ENCODE measurements at regions not wholly inside any gene's neighbourhood (a gene's known extent, or its start where the extent isn't known, plus 50 kb on each side); places are given as distances from the start of the nearest gene placed in this dataset.

DNA sequence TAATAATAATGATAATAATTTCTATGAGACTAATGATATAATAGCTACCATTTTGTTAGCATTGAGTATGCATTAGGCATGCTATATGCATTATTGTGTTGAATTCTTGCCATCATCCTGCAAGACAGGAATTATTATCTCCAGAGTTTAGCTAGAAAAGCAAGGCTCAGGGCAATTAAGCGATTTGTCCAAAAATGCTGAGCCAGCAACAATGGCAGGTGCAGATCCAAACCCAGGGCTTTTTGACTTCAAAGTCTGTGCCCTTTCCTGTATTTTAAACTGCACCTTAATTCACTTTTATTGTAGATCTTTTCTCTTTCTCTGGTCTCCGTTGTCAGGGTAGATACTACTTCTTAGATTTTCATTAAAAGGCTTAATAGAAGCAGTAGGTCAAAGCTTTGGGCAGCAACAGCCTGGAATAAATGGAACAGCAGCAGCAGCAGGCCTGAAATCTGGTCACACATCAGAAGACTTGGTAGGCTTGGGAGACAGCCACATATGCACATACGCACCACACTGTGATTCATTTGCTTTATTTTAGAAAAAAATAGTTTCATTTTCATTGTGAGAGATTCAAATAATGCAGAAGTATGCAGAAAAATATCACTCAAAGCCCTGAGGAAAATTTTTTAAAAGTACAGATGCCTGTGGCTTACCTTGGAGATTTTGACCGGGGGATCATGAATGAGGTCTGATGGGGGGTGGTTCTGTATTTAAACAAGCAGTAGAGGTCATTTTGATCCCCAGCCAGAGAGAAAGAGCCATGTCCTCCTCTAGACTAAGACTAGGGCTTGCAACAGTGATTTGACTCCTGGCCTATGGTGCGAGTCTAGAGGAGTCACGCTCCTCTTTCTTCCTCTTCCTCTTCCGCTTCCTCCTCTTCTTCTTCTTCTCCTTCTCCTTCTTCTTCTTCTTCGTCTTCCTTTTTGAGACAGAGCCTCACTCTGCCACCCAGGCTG lies 455.7 kb downstream of the TSN start:
- 82 to 88% (median 88%) methylated on average over 8 of the region's 8 CpGs for WGBS, 3 donors
- TF ChIP-seq, protein P1, sequence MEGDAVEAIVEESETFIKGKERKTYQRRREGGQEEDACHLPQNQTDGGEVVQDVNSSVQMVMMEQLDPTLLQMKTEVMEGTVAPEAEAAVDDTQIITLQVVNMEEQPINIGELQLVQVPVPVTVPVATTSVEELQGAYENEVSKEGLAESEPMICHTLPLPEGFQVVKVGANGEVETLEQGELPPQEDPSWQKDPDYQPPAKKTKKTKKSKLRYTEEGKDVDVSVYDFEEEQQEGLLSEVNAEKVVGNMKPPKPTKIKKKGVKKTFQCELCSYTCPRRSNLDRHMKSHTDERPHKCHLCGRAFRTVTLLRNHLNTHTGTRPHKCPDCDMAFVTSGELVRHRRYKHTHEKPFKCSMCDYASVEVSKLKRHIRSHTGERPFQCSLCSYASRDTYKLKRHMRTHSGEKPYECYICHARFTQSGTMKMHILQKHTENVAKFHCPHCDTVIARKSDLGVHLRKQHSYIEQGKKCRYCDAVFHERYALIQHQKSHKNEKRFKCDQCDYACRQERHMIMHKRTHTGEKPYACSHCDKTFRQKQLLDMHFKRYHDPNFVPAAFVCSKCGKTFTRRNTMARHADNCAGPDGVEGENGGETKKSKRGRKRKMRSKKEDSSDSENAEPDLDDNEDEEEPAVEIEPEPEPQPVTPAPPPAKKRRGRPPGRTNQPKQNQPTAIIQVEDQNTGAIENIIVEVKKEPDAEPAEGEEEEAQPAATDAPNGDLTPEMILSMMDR (IDR thresholded peaks at IDR 0.05) = no peak
- DNase-seq = no peak
- Histone ChIP-seq H3K9me3 (no peaks in the 10 kb centered on the region), H3K4me3 (no peak overlapping the region), H3K4me1 (no peaks in the 10 kb centered on the region), H3K36me3 (ENCODE audit: insufficient read depth in 1 of 2, low read depth in 1 of 2) (no peaks in the 10 kb centered on the region), H3K27ac (no peak overlapping the region), H3K27me3 (ENCODE audit: insufficient read depth in 3 of 3, low read length in 2 of 3) (no peaks in the 10 kb centered on the region)
- intact Hi-C loops (cut with DNase I) = no loop called here
- ATAC-seq = no peak

DNA sequence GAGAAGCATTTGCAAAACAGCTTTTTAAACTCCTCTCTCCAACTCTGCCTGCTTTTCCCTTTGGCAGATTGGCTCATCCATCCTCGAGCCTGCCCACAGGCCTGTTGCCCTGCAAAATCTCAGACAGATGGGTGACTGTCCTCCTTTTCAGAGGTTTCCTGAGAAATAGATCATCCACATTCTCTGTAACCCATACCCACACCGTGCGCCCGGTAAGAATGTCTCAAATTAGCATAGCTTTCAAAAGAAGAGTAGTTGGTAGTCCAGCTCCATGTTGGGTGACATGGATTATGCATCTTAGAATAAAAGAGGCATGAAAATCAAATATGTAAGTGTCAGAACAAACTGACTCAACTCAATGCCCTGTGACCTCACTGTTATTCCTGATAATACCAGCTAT lies 457.9 kb downstream of the TSN start:
- H3K4me3 ChIP-seq = no peak overlapping the region
- intact Hi-C loops (cut with DNase I) = no loop called here
- whole genome bisulfite sequencing, 3 donors = 78 to 83% (median 78%) methylated on average over 4 of the region's 4 CpGs
- H3K9me3 ChIP-seq = no peaks in the 10 kb centered on the region
- H3K4me1 ChIP-seq = no peaks in the 10 kb centered on the region
- H3K27ac ChIP-seq = no peak overlapping the region
- no peak for ATAC-seq
- no peaks in the 10 kb centered on the region for H3K36me3 ChIP-seq (ENCODE audit: insufficient read depth in 1 of 2, low read depth in 1 of 2)
- H3K27me3 ChIP-seq (ENCODE audit: insufficient read depth in 3 of 3, low read length in 2 of 3) = no peaks in the 10 kb centered on the region
- DNase-seq = no peak
- TF ChIP-seq, protein P1 (IDR thresholded peaks at IDR 0.05) = no peak

DNA sequence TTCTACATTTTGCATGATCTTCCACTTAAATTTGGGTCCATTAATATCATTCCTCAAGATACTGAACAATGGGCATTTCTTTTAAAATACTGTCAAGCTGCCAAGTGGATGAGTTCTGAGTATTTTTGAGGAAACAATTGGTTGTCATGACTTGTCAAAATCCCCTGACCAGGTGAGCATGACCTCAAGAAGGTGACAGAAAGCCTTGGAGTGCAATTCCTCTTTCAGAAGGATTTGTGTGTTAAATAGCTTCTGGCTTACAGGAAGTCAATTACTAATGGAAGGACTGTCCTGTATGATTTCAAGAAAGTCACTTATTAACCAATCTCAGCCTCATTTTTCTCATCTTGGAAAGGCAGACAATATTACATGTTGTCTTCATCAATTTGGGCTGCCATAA lies 460.6 kb downstream of the TSN start:
- Histone ChIP-seq H3K27me3 (ENCODE audit: insufficient read depth in 3 of 3, low read length in 2 of 3) (no peaks in the 10 kb centered on the region), H3K9me3 (no peaks in the 10 kb centered on the region), H3K4me1 (no peaks in the 10 kb centered on the region), H3K4me3 (no peak overlapping the region), H3K27ac (no peak overlapping the region), H3K36me3 (ENCODE audit: insufficient read depth in 1 of 2, low read depth in 1 of 2) (no peaks in the 10 kb centered on the region)
- ATAC-seq = no peak
- no peak for DNase-seq
- TF ChIP-seq, protein P1 (IDR thresholded peaks at IDR 0.05) = no peak
- intact Hi-C loops (cut with DNase I) = no loop called here

DNA sequence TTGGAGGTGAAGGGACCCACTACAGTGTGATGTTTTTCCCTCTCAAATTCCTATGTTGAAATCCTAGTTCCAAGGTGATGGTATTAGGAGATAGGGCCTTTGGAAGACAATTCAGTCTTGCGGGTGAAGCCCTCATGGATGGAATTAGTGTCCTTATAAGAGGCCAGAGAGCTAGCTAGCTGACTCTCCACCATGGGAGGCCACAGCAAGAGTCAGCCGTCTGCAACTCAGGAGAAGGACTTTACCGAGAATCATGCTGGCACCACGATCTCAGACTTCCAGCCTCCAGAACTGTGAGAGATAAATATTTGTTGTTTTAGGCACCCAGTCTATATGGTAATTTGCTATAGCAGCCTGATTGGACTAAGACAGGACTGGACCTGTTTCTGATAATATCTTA lies 461.4 kb downstream of the TSN start:
- Histone ChIP-seq H3K4me3 (no peak overlapping the region), H3K27me3 (ENCODE audit: insufficient read depth in 3 of 3, low read length in 2 of 3) (no peaks in the 10 kb centered on the region), H3K4me1 (no peaks in the 10 kb centered on the region), H3K36me3 (ENCODE audit: insufficient read depth in 1 of 2, low read depth in 1 of 2) (no peaks in the 10 kb centered on the region), H3K27ac (no peak overlapping the region), H3K9me3 (no peaks in the 10 kb centered on the region)
- ATAC-seq (no peak), DNase-seq (no peak)
- TF ChIP-seq, protein P1 (IDR thresholded peaks at IDR 0.05) = no peak
- WGBS, 3 donors = 87 to 92% (median 90%) methylated on average over 4 of the region's 4 CpGs
- intact Hi-C loops (cut with DNase I) = no loop called here

DNA sequence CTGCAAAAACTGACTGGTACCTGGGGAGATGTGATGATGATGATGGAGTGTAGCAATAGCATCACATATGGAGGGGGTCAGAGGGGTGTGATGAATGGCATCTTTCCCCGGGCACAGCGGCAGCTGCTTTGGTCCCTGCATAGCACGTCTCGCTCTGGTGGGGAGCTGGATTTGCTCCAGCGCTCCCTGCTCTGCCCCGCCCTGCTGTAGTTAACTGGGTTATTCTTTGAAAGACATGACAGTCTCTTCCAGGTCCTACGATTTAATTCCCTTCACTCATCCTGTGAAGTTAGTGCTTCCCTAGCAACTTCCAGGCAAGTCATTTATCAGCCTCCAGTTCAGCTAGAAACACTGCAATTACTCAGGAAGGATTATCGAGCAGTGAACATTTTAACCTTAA lies 463.1 kb downstream of the TSN start:
- Histone ChIP-seq H3K27me3 (ENCODE audit: insufficient read depth in 3 of 3, low read length in 2 of 3) (no peaks in the 10 kb centered on the region), H3K4me1 (no peaks in the 10 kb centered on the region), H3K36me3 (ENCODE audit: insufficient read depth in 1 of 2, low read depth in 1 of 2) (no peaks in the 10 kb centered on the region), H3K9me3 (no peaks in the 10 kb centered on the region), H3K4me3 (no peak overlapping the region), H3K27ac (no peak overlapping the region)
- intact Hi-C loops (cut with DNase I) = no loop called here
- ATAC-seq (no peak), DNase-seq (no peak)
- TF ChIP-seq, protein P1 (IDR thresholded peaks at IDR 0.05) = no peak
- 43 to 53% (median 51%) methylated on average over 8 of the region's 8 CpGs for WGBS, 3 donors
